RWPE1 (cell line): ENCODE measurements at regions not wholly inside any gene's neighbourhood (a gene's known extent, or its start where the extent isn't known, plus 50 kb on each side); places are given as distances from the start of the nearest gene placed in this dataset.
"Not testable (repeated sequence)": the region's sequence is repeated elsewhere in the genome, so short reads cannot be mapped to it uniquely, and the experiment has no call there.

Experiments used
- CTCF ChIA-PET: fragments of 350-600 bp; sonication (Branson Sonifier 250); formaldehyde crosslinking; extraction: SDS; loops from one replicate; lab custom pipeline; 2021; lab: Yijun Ruan, JAX
- POLR2A ChIA-PET: fragments of 400-600 bp; formaldehyde crosslinking; extraction: SDS; loops from one replicate; lab custom pipeline; 2020; ENCODE audit warnings: antibody characterized with exemption; ENCODE audit not compliant: low non-redundant PET; lab: Yijun Ruan, JAX
- DNase-seq: peaks from one replicate; pipeline ENCODE4 v3.0.0; 2012; ENCODE audit warnings: low spot score
- H3K27ac ChIP-seq: fragments of 450-650 bp; 2 replicates; pipeline ENCODE4 v1.5.1; 2017
- TF ChIP-seq, protein P1 (sequence below): fragments of 450-650 bp; conservative IDR thresholded peaks from 2 replicates; pipeline ENCODE4 v1.5.1; 2017; ENCODE audit warnings: low read depth, mild to moderate bottlenecking

DNA sequence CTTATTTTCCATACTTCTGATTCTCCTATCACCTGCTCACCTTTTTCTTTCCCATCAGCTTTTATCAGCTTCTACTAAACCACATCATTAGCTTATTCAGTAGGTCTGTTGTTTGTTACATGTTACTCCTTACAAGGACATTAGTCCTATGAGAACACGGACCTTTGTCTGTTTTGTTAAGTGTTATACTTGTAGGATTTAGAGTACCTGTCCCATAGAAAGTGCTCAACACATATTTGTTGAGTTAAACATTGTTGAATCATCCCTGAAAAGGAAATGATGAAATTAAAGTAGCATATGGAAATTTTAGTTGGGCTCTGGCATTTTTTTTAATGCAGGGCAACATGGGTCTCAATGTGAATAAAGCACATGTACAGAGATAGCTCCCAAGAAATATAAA, 222.1 kb upstream of the CARD18 start:
- CTCF ChIA-PET, result no interaction called here
- TF ChIP-seq, protein P1, sequence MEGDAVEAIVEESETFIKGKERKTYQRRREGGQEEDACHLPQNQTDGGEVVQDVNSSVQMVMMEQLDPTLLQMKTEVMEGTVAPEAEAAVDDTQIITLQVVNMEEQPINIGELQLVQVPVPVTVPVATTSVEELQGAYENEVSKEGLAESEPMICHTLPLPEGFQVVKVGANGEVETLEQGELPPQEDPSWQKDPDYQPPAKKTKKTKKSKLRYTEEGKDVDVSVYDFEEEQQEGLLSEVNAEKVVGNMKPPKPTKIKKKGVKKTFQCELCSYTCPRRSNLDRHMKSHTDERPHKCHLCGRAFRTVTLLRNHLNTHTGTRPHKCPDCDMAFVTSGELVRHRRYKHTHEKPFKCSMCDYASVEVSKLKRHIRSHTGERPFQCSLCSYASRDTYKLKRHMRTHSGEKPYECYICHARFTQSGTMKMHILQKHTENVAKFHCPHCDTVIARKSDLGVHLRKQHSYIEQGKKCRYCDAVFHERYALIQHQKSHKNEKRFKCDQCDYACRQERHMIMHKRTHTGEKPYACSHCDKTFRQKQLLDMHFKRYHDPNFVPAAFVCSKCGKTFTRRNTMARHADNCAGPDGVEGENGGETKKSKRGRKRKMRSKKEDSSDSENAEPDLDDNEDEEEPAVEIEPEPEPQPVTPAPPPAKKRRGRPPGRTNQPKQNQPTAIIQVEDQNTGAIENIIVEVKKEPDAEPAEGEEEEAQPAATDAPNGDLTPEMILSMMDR, result no peak
- POLR2A ChIA-PET, result no interaction called here
- H3K27ac ChIP-seq, result no peak overlapping the region
- no peak for DNase-seq

DNA sequence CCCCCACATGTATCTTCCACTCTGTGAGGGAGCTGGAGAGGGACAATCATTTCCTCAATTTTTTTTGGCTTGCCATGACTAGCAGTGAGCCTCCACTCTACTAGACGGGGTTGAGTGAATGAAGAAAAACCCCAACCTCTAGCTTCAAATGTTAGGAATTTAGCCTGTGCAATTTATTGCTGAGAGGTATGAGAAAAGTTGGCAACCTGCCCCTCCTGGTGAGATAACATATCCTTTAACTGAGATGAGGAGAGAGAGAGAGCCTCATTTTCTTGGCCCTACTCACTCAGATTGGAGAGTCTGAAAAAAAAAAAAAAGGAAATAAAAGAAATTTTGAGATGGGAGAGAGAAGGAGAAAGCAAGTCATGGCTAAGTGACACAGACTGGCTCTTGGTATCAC, 218.2 kb upstream of the CARD18 start:
- TF ChIP-seq, protein P1, result no peak
- H3K27ac ChIP-seq, result no peak overlapping the region
- ChIA-PET POLR2A (no interaction called here), CTCF (no interaction called here)
- no peak for DNase-seq

DNA sequence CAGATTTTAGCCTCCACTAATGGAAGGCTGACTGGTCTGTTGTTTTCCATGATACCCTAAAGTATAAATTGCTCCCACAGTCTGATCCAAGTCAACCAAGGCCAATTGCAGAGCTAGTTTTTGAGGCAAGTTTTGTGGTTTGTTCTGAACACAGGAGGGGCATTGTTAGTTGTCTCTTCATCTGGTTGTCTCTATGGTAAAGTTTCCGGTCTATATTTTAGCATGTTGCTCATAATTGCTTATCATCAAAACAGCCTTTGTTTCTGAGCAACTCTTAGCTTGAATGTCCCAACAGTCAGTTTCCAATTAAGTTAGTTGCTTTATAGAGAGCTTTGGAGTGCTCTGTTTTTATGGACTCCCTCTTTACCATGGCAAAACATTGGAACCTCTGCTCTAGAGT, 217.6 kb upstream of the CARD18 start:
- ChIA-PET CTCF (no interaction called here), POLR2A (no interaction called here)
- DNase-seq, result no peak
- no peak overlapping the region for H3K27ac ChIP-seq
- TF ChIP-seq, protein P1, result no peak

DNA sequence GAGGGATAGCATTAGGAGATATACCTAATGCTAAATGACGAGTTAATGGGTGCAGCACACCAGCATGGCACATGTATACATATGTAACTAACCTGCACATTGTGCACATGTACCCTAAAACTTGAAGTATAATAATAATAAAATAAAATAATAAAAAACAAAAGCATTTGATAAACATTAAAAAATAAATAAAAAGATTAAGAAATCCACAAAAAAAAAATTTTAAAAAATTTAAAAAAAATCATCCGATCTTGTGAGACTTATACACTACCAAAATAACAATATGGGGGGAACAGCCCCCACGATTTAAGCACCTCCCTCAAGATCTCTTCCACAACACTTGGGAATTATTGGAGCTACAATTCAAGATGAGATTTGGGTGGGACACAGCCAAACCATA, 210.3 kb upstream of the CARD18 start:
- DNase-seq, POLR2A ChIA-PET, CTCF ChIA-PET, H3K27ac ChIP-seq: not testable (repeated sequence)

DNA sequence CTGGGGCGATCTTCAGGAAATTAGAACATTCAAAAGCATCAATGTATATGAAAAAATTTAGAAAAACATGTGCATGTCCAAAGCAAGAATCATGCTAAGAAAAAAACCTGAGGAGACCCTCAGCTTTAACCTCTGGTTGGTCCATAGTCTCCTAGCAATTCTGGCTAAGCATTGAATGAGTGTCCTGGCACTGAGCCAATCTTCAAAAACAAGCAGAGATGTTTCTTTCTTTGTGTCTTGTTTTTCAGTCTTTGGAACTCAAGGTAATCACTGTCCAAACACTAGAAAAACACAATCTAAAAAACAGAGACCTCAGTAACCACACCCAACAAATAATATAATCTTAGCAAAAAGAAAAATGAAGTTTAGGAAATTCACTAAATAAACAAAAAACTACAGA, 205.4 kb upstream of the CARD18 start:
- POLR2A ChIA-PET, result no interaction called here
- TF ChIP-seq, protein P1, result no peak
- H3K27ac ChIP-seq, result no peak overlapping the region
- DNase-seq, result no peak
- CTCF ChIA-PET, result no interaction called here

DNA sequence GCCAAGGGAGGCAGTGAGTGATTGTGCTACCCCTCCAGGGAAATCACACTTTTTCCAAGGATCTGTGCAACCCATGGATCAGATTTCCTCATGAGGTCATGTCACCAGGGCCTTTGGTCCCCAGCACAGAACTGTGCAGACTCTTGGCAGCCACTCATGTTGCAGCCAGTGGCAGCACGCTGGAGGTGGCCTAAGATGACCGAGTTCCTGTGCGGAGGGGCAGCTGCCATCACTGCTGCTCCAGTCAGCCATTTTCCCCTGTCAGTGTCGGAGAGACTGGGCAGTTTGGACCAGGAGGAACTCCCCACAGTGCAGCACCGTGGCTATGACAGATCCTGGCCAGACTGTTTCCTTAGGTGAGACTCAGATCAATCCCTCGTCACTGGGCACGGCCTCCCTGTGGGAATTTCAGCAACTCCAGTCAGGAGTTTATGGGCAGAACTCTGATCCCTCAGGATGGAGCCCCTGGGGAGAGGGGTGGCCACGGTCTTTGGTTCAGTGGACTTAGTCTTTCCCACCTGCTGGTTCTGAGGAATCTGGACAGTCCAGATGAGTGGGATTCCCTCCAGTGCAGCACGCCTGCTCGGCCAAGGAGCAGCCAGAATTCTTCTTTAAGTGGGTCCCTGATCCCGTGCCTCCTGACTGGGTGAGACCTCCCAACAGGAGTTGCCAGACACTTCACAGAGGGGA, 194.6 kb upstream of the CARD18 start:
- POLR2A ChIA-PET, result no interaction called here
- no peak overlapping the region for H3K27ac ChIP-seq
- CTCF ChIA-PET, result no interaction called here
- TF ChIP-seq, protein P1, result no peak
- no peak for DNase-seq

DNA sequence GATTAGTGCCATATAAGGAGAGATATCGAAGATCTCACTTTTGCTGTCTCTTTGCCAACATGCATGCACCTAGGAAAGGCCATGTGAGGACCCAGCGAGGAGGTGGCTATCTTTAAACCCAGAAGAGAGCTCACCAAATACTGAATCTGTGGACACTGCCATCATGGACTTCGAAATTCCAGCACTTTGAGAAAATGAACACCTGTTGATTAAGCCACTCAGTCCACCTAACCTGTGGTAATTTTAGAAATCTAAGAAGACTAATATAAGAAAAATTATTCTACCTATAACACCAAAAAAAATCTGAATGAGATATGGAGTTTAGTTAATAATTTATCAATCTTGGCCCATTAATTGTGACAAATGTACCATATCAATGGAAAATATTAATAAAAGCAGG, 193.6 kb upstream of the CARD18 start:
- POLR2A ChIA-PET, result no interaction called here
- TF ChIP-seq, protein P1, result no peak
- CTCF ChIA-PET, result no interaction called here
- no peak overlapping the region for H3K27ac ChIP-seq
- DNase-seq, result no peak
